ENCODE measurements at regions not wholly inside any gene's neighbourhood (a gene's known extent, or its start where the extent isn't known, plus 50 kb on each side); places are given as distances from the start of the nearest gene placed in this dataset.
"Not testable (repeated sequence)": the region's sequence is repeated elsewhere in the genome, so short reads cannot be mapped to it uniquely, and the experiment has no call there.

DNA sequence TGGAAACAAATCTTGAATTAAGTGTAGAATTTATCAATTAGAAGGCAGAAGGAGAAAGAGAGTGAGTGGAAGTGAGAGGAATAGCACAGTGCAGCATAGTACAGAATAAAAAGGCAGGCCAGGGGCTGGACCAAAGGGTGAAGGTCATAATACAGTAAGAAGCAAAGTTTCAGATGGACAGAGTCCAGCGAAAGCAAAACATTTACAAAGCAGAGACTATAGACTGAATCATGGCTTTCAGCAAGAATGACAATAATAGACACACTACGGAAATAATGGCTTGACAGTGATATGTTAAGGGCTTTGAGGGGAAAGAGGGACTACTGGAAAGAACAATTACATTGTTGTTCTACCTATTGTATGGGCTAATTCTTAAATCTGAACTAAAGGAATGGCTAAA lies 249.0 kb upstream of the CHD1 start:
- intact Hi-C loops (cut with DNase I; ENCODE audit: low total_unique reads): no loop called here
- Histone ChIP-seq H3K4me3 (no peak overlapping the region), H3K36me3 (no peaks in the 10 kb centered on the region), H3K27ac (no peak overlapping the region), H3K9me3 (no peaks in the 10 kb centered on the region), H3K27me3 (no peaks in the 10 kb centered on the region), H3K4me1 (no peaks in the 10 kb centered on the region)
- TF ChIP-seq POLR2A (IDR thresholded peaks at IDR 0.05): no peak
- TF ChIP-seq, protein P1, sequence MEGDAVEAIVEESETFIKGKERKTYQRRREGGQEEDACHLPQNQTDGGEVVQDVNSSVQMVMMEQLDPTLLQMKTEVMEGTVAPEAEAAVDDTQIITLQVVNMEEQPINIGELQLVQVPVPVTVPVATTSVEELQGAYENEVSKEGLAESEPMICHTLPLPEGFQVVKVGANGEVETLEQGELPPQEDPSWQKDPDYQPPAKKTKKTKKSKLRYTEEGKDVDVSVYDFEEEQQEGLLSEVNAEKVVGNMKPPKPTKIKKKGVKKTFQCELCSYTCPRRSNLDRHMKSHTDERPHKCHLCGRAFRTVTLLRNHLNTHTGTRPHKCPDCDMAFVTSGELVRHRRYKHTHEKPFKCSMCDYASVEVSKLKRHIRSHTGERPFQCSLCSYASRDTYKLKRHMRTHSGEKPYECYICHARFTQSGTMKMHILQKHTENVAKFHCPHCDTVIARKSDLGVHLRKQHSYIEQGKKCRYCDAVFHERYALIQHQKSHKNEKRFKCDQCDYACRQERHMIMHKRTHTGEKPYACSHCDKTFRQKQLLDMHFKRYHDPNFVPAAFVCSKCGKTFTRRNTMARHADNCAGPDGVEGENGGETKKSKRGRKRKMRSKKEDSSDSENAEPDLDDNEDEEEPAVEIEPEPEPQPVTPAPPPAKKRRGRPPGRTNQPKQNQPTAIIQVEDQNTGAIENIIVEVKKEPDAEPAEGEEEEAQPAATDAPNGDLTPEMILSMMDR (IDR thresholded peaks at IDR 0.05): no peak
- no peak for DNase-seq

DNA sequence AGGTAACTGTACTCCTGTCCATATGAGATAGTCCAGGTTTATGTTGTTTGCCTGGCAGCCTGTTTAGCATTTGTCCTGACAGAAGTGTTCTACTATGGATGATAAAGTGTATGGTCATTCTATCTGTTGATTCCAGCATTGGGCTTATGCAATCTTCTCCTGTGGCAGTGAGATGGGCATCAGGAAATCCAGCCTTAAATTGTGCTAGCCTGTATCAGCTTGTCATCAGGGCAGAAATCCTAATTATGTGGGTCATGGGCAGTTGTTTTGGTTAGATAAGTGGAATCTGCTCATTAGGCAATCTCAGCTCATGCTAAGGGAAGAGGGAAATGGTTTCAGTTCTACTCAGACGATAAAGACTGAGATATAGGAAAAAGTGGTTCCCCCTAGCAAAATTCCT lies 247.4 kb upstream of the CHD1 start:
- Histone ChIP-seq H3K27ac (no peak overlapping the region), H3K4me1 (no peaks in the 10 kb centered on the region), H3K4me3 (no peak overlapping the region), H3K27me3 (no peaks in the 10 kb centered on the region), H3K36me3 (no peaks in the 10 kb centered on the region), H3K9me3 (no peaks in the 10 kb centered on the region)
- intact Hi-C loops (cut with DNase I; ENCODE audit: low total_unique reads): no loop called here
- TF ChIP-seq, protein P1 (IDR thresholded peaks at IDR 0.05): no peak
- no peak for TF ChIP-seq POLR2A (IDR thresholded peaks at IDR 0.05)
- DNase-seq: no peak

DNA sequence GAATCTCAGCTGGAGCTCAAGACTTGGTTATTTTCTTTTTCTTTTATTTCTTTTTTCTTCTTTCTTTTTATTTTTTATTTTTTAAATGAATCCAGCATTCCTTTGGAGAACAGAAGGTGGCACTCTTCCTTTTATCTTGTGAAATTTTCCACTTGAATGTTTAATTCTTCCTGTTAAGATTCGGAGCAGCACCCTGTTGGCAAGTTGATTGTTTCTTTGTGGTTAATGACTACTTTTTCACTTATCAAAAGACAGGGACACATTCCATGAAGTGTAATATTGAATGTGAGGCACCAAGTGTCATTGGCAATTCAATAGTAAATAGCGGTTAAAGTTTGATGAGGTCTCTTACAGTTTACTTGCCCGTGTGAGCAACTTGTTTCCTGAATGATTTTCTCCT lies 240.5 kb upstream of the CHD1 start:
- no peaks in the 10 kb centered on the region for H3K27me3 ChIP-seq
- intact Hi-C loops (cut with DNase I; ENCODE audit: low total_unique reads): no loop called here
- no peak overlapping the region for H3K27ac ChIP-seq
- no peaks in the 10 kb centered on the region for H3K9me3 ChIP-seq
- no peaks in the 10 kb centered on the region for H3K36me3 ChIP-seq
- H3K4me1 ChIP-seq: no peaks in the 10 kb centered on the region
- no peak overlapping the region for H3K4me3 ChIP-seq
- TF ChIP-seq, protein P1 (IDR thresholded peaks at IDR 0.05): no peak
- TF ChIP-seq POLR2A (IDR thresholded peaks at IDR 0.05): no peak
- DNase-seq: no peak

DNA sequence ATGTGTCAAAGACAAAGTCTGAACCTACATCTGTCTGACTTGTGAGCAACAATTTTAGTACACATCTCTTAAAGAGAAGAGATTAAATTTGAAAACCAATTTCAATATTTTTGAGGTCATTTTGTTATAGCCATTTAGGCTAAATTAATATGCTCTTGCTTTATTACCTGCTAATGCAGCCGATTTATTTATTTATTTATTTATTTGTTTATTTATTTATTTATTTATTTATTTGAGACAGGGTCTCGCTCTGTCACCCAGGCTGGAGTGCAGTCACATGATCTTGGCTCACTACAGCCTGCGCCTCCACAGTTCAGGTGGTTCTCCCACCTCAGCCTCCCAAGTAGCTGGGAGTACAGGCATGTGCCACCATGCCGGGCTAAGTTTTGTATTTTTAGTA lies 232.7 kb upstream of the CHD1 start:
- intact Hi-C loops (cut with DNase I; ENCODE audit: low total_unique reads): not testable (repeated sequence)

DNA sequence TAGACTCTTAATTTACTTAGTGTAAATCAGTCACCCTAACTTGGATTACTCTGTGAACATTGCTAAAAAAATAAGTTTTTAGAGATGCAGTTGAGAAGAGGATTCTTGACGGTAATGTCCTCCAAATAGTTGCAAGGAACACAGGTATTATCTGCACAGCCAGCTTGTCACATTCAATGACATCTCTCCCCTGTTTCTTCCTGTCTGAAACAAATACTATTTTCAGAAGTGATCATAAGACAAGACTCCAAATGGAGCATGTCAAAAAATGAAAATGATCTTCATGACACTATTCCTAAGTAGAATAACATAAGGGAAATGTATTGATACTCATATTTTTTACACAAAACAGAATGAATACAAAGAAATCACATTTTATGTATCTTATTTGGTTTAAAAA lies 227.9 kb upstream of the CHD1 start:
- no peak for DNase-seq
- Histone ChIP-seq H3K9me3 (no peaks in the 10 kb centered on the region), H3K36me3 (no peaks in the 10 kb centered on the region), H3K27me3 (no peaks in the 10 kb centered on the region), H3K4me1 (no peaks in the 10 kb centered on the region), H3K27ac (no peak overlapping the region), H3K4me3 (no peak overlapping the region)
- intact Hi-C loops (cut with DNase I; ENCODE audit: low total_unique reads): no loop called here
- no peak for TF ChIP-seq POLR2A (IDR thresholded peaks at IDR 0.05)
- TF ChIP-seq, protein P1 (IDR thresholded peaks at IDR 0.05): no peak

More for the DNA sequence above, 232.7 kb upstream of the CHD1 start:
- not testable (repeated sequence) for H3K27ac ChIP-seq, H3K36me3 ChIP-seq, H3K9me3 ChIP-seq, H3K27me3 ChIP-seq, H3K4me1 ChIP-seq, H3K4me3 ChIP-seq, DNase-seq

DNA sequence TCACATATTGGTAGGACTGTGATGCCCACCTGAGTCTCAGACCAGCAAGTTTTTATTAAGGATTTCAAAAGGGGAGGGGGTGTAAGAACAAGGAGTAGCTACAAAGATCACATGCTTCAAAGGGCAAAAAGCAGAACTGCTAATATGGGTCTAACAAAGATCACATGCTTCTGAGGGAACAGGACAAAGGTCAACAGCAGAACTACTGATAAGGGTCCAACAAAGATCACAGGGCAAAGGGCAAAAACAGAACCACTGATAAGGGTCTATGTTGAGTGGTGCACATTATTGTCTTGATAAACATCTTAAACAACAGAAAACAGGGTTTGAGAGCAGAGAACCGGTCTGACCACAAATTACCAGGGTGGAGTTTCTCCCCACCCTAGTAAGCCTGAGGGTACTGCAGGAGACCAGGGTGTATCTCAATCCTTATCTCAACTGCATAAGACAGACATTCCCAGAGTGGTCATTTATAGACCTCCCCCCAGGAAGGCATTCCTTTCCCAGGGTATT lies 214.5 kb upstream of the CHD1 start:
- H3K27ac ChIP-seq; H3K36me3 ChIP-seq; H3K9me3 ChIP-seq; H3K4me1 ChIP-seq; intact Hi-C loops (cut with DNase I; ENCODE audit: low total_unique reads); H3K27me3 ChIP-seq; DNase-seq; H3K4me3 ChIP-seq: not testable (repeated sequence)
